DMS79 (cell line): ENCODE measurements at regions not wholly inside any gene's neighbourhood (a gene's known extent, or its start where the extent isn't known, plus 50 kb on each side); places are given as distances from the start of the nearest gene placed in this dataset.

Experiments
- DNase-seq: peaks from one replicate; lab custom pipeline; 2025; lab: John Stamatoyannopoulos, UW

GRCh38 chr3:180284331-180285110, 247.8 kb upstream of the PEX5L start:
- no peak for DNase-seq

GRCh38 chr3:180287703-180288102, 251.0 kb upstream of the PEX5L start:
- no peak for DNase-seq

- DNase-seq = no peak
Observed at GRCh38 chr3:180288816-180289215, 252.1 kb upstream of the PEX5L start.

- no peak for DNase-seq
Observed at GRCh38 chr3:180290300-180290699, 253.6 kb upstream of the PEX5L start.

- DNase-seq = no peak
Observed at GRCh38 chr3:180294282-180295027, 257.7 kb upstream of the PEX5L start.

- no peak for DNase-seq
Observed at GRCh38 chr3:180295811-180296210, 259.1 kb upstream of the PEX5L start.

- DNase-seq = no peak
Observed at GRCh38 chr3:180296971-180297370, 260.2 kb upstream of the PEX5L start.

- DNase-seq = no peak
Observed at GRCh38 chr3:180306155-180306554, 269.4 kb upstream of the PEX5L start.

GRCh38 chr3:180306691-180307090, 270.0 kb upstream of the PEX5L start:
- no peak for DNase-seq

GRCh38 chr3:180311242-180311641, 274.5 kb upstream of the PEX5L start:
- DNase-seq = no peak

GRCh38 chr3:180316321-180316720, 279.6 kb upstream of the PEX5L start:
- no peak for DNase-seq

GRCh38 chr3:180319461-180319860, 282.5 kb upstream of the TTC14 start:
- no peak for DNase-seq

GRCh38 chr3:180320631-180321030, 281.3 kb upstream of the TTC14 start:
- no peak for DNase-seq

GRCh38 chr3:180321534-180321933, 280.4 kb upstream of the TTC14 start:
- DNase-seq = no peak

GRCh38 chr3:180322829-180323228, 279.1 kb upstream of the TTC14 start:
- DNase-seq = no peak

- DNase-seq = no peak
Observed at GRCh38 chr3:180324791-180325190, 277.2 kb upstream of the TTC14 start.

GRCh38 chr3:180325533-180325932, 276.4 kb upstream of the TTC14 start:
- no peak for DNase-seq

- no peak for DNase-seq
Observed at GRCh38 chr3:180325958-180326357, 276.0 kb upstream of the TTC14 start.

GRCh38 chr3:180329187-180329586, 272.8 kb upstream of the TTC14 start:
- no peak for DNase-seq

- no peak for DNase-seq
Observed at GRCh38 chr3:180329847-180330246, 272.1 kb upstream of the TTC14 start.

GRCh38 chr3:180330440-180330839, 271.5 kb upstream of the TTC14 start:
- DNase-seq = no peak

GRCh38 chr3:180332608-180333007, 269.4 kb upstream of the TTC14 start:
- DNase-seq = no peak

- DNase-seq = no peak
Observed at GRCh38 chr3:180335050-180335449, 266.9 kb upstream of the TTC14 start.

- no peak for DNase-seq
Observed at GRCh38 chr3:180340395-180340794, 261.6 kb upstream of the TTC14 start.
